SK-N-MC (cell line): ENCODE measurements at regions not wholly inside any gene's neighbourhood (a gene's known extent, or its start where the extent isn't known, plus 50 kb on each side); places are given as distances from the start of the nearest gene placed in this dataset.

Experiments
- EZH2 ChIP-seq: fragments of 200-600 bp; sonication (generic); IDR thresholded peaks from one replicate; pipeline ENCODE4 v1.6.1; 2017; ENCODE audit warnings: antibody characterized with exemption
- FOXP2 ChIP-seq: optimal IDR thresholded peaks from 2 replicates; pipeline ENCODE3; 2011; ENCODE audit warnings: mild to moderate bottlenecking, moderate library complexity; ENCODE audit not compliant: insufficient read depth; ENCODE audit errors: extremely low read length, control extremely low read depth
- POLR2AphosphoS5 ChIP-seq: IDR thresholded peaks from 2 replicates; pipeline ENCODE4 v1.6.1; 2012; ENCODE audit warnings: mild to moderate bottlenecking, low read depth, low read length, borderline replicate concordance

- no peak for TF ChIP-seq POLR2AphosphoS5
- no peak for TF ChIP-seq EZH2
- TF ChIP-seq FOXP2, result no peak
Observed at GRCh38 chr3:74346896-74347295, 267.6 kb downstream of the CNTN3 start.
